ENCODE measurements at regions not wholly inside any gene's neighbourhood (a gene's known extent, or its start where the extent isn't known, plus 50 kb on each side); places are given as distances from the start of the nearest gene placed in this dataset.
"Not testable (repeated sequence)": the region's sequence is repeated elsewhere in the genome, so short reads cannot be mapped to it uniquely, and the experiment has no call there.

GRCh38 chr2:83956991-83957390, 502.1 kb downstream of the SUCLG1 start:
- no peak for DNase-seq

DNA sequence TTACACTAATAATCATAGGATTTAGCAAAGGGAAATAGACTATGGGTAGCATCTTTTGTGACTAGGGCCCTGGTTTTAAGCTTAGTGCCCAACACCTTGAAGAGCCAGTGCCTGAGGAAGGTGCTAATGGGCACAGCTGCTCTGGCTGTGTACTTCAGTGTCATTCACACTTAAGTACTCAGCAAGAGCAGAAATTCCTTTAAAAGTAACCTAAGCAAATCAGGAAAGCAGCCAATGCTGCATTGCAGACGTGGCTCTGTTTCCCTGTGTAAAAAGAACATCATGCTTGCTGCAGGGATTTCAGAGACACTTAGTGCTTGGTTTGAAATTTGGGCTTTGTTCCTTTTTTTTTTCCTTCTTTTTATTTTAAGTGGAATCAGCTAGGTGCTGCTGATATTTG, 505.4 kb downstream of the SUCLG1 start:
- no peak for DNase-seq

DNA sequence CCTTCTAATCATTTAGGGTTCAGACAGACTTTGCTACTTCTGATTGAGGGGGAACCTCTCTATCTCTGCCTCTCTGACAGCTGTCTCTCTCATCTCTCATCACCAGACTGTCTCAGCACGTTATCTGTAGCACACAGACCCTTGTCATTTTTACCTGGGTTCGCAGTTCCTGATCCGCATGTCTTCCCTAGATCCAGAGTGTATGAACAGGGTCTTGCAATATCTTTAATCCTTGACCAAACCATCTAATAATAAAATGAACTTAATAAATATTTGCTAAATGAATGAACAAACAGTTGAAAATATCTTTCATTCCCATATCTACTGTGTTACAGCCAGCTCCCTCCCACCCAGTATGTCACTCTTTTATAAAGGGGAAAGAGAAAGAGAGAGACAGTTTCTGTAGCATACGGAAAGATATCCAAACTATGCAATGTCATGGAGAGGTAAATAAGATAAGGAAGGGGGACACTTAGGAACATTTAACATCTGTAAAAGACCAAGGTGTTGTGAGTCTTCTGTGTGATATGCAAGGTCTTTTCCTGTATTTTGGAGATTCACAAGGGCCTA, 507.6 kb downstream of the SUCLG1 start:
- DNase-seq: no peak

DNA sequence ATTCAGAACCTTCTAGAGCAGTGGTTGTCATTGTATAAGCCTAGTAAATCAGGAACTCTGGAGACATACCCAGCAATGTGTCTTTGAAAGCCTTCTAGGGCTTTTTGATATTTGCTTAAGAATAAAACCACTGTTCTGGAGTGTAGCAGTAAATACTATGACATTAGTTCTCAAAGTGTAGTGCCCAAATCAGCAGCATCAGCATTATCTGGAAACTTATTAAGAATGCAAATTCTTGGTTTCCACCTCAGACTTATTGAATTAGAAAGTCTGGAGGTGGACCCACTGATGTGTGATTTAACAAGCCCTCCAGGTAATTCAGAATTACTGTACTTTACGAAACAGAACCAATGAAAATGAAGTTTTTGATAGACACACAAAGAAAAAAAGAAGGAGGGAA, 509.7 kb downstream of the SUCLG1 start:
- DNase-seq: no peak

- DNase-seq: no peak
Measured at GRCh38 chr2:83944191-83944590, 514.9 kb downstream of the SUCLG1 start.

DNA sequence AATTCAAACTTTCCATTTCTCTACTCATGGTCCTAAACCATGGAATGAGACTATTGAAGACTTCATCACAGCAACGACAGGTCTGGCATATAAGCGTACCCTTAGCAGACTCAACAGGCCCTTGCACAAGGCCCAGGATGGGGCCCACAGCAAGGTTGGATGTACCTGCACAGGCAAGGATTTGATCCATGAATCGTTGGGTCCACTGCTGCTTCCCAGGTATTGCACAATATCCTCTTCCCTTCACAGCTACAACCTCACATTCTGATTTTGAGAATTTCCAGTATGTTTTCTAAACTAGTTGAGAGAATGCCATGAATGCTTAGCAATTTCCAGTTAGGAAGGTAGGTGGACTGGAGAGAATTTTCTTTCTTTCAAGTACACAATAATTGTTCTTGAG, 515.8 kb downstream of the SUCLG1 start:
- no peak for DNase-seq

- DNase-seq: no peak
Measured at GRCh38 chr2:83941886-83942285, 517.2 kb downstream of the SUCLG1 start.

DNA sequence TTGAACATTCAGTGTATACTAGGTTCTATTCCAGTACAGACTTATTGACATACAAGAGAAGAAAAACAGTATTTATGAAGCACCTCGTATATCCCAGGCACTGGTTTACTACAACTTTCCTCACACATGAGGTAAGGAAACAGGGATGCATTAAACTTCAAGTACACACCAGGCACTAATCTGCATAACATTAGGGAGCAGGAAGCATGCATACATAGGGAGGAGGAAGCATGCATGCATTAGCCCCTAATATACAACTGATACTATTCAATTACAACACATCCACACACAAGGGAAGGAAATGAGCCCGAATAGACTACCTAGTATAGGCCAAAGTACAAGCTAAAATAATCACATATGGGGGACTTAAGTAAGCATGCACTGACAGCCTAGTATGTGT, 525.3 kb downstream of the SUCLG1 start:
- no peak for DNase-seq

DNA sequence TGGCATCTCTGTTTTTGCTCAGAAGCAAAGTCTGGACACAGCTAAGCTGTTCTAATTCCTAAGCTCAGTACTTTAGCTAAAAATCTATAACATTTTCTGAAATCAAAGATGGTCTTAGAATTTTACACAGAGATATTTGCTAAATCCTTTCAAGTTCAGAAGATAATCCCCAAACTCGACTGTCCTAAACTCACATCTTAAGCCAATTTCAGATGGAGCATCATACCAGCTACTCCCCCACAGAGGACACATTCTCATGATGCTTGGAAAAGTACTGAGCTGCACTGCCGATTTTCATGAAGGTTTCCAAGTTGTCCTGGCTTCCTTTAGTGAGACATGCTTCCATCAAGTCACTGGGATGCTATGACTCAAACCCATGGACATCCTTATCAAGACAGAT, 535.5 kb downstream of the SUCLG1 start:
- DNase-seq: no peak

DNA sequence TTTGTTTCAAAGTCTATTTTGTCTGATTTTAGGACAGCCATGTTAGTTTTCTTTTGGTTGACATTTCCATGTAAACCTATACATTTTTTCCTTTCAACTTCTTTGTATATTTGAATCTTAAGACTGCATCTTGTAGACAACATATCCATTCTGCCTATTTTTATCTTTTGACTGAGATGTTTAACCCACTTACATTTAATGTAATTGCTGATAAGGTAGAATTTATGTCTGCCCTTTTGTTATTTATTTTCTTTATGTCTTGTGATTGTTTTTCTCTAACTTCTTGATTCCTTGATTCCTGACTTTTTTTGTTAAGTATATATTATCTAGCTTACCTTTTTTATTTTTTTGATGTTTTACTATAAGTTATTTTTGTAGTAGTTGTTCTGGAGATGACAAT, 542.5 kb downstream of the SUCLG1 start:
- no peak for DNase-seq

DNA sequence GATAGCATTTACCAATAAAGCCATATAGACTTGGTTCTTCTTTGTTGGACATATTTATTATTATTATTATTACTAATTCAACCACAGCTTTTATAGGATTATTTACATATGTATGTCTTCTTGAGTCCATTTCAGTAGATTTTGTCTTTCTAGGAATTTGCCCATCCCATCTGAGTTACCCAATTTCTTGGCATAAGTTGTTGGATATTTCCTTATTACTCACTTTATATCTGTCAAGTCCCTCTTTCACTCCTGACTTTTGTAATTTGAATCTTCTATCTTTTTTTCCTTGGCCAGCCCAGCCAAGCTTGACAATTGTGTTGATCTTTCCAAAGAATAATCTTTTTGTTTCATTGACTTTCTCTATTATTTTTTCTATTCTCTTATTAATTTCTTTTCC, 543.7 kb downstream of the SUCLG1 start:
- no peak for DNase-seq

DNA sequence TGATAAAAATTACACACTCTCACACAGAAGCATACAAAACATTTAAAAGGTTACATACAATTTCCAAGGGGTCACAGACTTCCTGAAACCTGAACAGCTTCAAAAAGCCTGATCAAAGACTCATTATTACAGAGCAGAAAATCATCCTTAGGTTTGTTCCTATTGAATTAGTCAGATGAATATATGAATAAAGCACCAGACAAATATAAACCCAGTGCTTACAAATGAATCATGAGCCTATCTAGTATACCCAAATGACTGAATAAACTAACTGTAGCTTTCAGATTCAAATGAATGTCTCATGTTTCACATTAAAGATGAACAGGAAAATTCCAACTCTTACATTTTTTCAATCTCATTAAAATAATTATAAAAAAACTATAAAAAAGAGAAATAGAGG, 550.3 kb downstream of the SUCLG1 start:
- DNase-seq: no peak

- no peak for DNase-seq
Measured at GRCh38 chr2:83901317-83901716, 557.8 kb downstream of the SUCLG1 start.

DNA sequence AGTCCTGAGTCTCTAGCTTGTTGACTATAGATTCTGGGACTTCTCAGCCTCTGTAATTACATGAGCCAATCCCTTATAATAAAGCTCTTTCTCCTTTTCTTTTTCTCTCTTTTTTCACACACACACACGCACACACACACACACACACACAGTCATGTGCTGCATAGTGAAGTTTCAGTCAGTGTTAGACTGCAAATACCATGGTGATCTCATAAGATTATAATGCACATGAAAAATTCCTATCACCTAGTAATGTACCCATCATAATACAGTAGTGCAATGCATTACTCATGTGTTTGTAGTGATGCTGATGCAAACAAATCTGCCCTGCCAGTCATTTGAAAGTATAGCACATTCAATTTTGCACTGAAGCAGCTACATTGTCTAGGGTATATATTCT, 558.2 kb downstream of the SUCLG1 start:
- no peak for DNase-seq

GRCh38 chr2:83899271-83899670, 559.8 kb downstream of the SUCLG1 start:
- DNase-seq: no peak

GRCh38 chr2:83894976-83895375, 564.1 kb downstream of the SUCLG1 start:
- no peak for DNase-seq

DNA sequence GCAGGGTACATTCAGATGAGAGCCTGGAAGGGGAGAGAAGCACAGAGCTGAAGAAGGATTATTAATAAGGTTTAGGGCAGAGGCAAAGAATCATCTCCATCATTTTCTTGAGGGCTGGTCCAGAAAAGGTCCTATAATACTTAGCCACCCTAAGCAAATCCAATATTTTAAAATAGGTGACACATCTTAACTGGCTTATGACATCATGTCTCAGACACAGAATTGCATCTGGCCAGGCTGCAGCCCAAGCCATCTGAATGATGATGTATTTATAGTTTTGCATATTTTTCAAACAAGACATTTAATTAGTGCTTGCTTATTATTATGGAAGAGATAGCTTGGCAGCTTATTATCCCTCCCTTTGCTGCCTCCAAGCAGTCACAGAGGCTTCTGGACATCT, 571.3 kb downstream of the SUCLG1 start:
- DNase-seq: no peak

GRCh38 chr2:83879127-83879526, 580.0 kb downstream of the SUCLG1 start:
- no peak for DNase-seq

DNA sequence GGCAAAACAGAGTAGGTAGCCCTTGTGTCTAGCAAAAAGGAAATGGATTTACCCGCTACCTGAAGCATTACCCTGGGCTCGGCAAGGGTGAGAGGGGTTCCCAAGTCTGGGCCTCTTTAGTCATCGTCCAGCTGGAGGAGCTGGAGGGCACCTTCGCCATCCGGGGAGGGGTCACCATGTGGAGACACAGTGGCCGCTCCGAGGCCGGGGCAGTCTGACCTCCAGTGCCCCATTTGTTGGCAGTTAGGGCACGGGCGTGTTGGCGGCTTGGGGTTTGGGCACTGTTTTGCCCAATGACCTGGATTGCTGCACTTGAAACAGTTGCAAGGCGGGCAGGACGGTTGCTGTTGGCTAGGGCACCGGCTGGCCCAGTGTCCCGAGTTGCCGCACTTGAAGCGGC, 581.8 kb downstream of the SUCLG1 start:
- DNase-seq: not testable (repeated sequence)

DNA sequence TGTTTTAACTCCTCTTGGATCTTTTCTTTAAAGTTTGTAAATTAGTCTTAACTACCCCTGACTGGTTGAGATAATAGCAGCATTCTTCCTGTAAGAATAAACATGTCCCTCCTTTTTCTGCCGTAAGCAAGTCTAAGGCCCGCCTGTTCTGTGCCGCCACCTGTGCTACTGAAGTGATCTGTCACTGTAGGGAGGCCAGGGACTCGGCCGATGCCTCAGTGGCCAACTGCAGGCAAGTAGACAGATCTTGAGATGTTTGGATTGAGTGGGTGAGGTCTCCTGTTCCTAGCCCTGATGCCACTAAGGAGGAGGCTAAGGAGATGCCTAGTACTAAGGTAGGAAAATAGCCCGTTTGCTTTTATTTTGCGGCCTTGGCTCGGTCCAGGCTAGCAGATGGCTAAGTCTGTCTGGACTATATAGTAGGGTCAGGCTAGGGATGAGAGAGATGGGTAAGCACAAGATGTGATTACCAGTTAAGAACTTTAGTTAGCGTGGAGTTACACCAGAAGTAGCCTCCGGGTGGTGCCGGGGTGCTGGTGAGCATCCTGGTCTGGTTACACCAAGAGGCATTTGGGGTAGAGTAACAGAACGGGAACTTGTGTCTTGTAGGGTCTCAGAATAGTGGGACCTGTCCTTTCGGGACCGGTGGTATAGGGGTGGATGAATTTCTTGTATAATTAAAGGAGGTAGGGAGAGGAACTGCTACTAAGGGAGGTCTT, 584.2 kb downstream of the SUCLG1 start:
- DNase-seq: no peak

DNA sequence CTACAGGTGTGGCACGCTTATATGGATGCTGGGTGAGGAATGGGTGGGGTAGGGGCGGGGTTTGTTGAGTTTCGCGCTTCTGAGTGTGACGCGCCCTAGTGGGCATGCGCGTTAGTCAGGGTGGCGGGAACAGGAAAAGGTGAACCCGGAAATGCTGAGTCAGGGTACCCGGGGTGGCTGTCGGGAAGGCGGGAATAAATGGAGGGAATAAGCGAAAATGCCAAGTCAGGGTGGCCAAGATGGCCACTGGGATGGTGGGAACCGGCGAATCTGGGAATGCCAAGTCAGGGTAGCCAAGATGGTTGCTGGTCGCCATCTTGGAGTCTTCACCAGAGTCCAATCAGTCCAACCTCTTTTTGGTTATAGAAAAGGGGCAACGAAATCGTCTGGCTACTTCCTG, 585.0 kb downstream of the SUCLG1 start:
- no peak for DNase-seq

DNA sequence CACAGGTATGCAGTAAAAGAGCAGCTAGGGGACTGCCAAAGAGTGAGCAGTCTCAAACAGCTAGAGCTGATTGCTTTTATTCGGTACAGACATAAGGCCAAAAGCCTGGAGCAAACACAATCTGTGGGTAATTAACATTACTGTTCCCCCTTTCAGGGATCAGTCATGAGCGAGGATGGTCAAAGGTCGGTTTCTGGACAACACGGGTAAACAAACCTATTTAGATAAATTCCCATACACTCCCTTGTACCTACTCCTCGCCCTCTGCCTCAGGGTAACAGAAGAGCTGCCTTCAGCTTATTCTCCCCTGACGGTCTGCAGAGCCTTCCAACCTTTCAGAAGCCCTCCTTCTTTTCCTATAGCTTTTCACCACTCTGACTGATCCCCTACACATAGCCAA, 586.0 kb downstream of the SUCLG1 start:
- DNase-seq: no peak

GRCh38 chr2:83866211-83866610, 592.9 kb downstream of the SUCLG1 start:
- DNase-seq: no peak

GRCh38 chr2:83862600-83862999, 596.5 kb downstream of the SUCLG1 start:
- DNase-seq: no peak

GRCh38 chr2:83860320-83860719, 598.8 kb downstream of the SUCLG1 start:
- DNase-seq: no peak
